Kidney epithelial cell (primary cell): ENCODE measurements at regions not wholly inside any gene's neighbourhood (a gene's known extent, or its start where the extent isn't known, plus 50 kb on each side); places are given as distances from the start of the nearest gene placed in this dataset.

Experiments
- DNase-seq: peaks from one replicate; pipeline ENCODE4 v3.0.0-alpha.2; 2010; ENCODE audit warnings: low read depth
- H3K27me3 ChIP-seq: 2 replicates; pipeline ENCODE4 v1.6.0; 2011; ENCODE audit warnings: low read length; ENCODE audit not compliant: control insufficient read depth, insufficient read depth
- H3K36me3 ChIP-seq: 2 replicates; pipeline ENCODE4 v1.5.1; 2011; ENCODE audit warnings: low read length; ENCODE audit not compliant: control insufficient read depth, insufficient read depth
- H3K4me3 ChIP-seq: 2 replicates; pipeline ENCODE4 v1.5.1; 2011; ENCODE audit warnings: low read depth, mild to moderate bottlenecking, control low read depth, low read length
- TF ChIP-seq, protein P1 (sequence below): IDR thresholded peaks from 2 replicates; pipeline ENCODE4 v1.5.1; 2011; ENCODE audit warnings: mild to moderate bottlenecking, moderate library complexity, low read length, control low read depth, inconsistent platforms; ENCODE audit not compliant: insufficient read depth, poor library complexity, severe bottlenecking

DNA sequence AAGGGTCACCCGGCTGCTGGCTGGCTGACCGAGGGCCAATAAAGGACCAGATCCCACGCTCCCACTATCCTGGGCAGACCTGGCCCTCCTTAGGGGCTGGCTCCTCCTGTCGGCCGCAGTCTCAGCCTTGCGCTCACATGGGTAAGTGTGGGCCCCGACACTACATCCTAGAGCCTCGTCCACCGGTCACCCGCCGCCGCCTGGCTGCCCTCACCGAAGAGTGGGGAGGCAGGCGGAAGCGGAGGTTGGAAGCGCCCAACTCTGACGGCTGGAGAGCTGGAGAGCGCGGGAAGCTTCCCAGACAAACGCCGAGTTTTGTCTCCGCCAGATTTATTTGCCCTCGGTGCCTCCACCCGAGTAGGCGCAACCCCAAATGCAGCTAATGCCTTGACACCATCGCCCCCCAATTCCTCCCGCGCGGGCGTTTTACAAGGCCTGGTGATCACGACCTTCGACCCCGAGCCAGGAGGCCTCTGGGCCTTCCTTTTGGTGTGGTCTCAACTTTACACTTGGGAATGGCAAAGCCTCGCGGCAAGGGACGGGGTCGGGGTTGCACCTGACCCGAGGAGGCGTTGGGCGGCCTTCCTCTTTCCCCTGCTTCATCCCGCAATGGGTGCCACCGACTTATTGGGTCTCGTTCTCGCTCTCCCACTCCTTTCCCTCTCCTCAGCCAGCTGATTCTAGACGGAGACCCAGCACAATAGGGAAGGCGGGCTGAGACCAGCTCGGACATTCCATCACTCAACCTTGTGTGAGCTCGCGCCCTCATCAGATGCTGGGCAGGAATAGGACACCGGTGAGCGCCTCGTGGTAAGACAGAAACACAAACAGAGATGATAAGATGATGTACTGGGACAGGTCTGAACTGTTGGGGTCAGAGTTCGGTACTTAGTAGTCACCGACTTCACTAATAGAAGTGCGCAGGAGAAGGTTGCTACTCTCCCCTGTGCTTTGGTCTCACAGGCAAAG lies 78.3 kb upstream of the ANO4 start:
- peaks cover 27% of the 10 kb centered on the region for H3K27me3 ChIP-seq
- no peak for DNase-seq
- H3K36me3 ChIP-seq: no peaks in the 10 kb centered on the region
- peak overlapping the region; percentile 20 for H3K4me3 ChIP-seq
- TF ChIP-seq, protein P1, sequence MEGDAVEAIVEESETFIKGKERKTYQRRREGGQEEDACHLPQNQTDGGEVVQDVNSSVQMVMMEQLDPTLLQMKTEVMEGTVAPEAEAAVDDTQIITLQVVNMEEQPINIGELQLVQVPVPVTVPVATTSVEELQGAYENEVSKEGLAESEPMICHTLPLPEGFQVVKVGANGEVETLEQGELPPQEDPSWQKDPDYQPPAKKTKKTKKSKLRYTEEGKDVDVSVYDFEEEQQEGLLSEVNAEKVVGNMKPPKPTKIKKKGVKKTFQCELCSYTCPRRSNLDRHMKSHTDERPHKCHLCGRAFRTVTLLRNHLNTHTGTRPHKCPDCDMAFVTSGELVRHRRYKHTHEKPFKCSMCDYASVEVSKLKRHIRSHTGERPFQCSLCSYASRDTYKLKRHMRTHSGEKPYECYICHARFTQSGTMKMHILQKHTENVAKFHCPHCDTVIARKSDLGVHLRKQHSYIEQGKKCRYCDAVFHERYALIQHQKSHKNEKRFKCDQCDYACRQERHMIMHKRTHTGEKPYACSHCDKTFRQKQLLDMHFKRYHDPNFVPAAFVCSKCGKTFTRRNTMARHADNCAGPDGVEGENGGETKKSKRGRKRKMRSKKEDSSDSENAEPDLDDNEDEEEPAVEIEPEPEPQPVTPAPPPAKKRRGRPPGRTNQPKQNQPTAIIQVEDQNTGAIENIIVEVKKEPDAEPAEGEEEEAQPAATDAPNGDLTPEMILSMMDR: no peak

DNA sequence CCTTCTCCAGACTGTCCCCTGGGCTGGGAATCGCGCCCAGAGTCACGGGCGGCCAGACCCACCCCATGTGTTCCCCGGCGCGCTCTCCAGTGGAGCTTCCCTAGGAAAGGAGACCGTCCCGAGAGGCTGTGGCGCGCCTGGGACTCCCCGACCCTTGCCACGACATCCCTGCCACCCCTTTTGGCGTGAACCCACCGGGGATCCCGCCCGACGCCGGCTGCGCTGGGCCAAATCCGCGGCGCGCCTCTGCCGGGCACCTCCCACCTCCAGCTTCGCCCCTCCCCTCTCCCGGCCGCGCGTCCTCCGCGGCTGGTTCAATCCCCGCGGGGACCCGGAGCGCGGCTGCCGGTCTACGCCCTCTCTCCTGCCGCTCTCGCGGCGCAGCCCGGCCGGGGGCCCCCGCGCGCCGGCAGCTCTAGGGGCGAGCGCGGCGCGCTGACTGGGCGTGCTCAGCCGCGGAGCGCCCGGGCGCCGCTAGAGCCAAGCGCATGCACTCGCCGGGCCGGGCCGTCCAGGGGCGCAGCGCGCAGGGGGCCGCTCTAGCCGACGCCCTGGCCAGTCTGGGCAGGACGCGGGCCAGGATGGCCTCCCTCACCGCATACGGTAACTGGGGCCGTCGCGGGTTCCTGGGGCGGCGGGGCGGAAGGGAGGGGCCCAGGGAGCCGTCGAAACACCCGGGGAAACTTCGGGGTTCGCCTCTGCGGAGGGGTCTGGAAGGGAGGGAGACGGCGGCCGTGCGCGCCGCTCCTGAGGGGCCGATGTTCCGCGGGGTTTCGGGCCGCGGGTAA lies 77.4 kb upstream of the ANO4 start:
- H3K4me3 ChIP-seq: peak overlapping the region; percentile 36

DNA sequence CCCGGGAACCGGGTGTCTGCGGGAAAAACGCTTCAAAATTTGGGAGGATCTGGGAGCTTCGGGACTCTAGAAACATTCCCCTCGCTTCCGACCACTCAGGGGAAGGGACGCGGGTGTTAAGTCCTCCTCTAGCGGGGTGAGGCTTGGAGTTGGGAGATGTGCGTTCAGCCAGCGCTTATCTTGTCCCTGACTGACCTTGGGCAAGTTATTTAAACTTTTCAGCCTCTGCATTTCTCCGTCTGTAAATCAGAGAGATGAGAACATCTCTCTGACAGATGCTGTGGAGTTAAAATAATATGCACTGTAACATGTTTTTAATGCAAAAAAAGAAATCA lies 76.9 kb upstream of the ANO4 start:
- no peak for DNase-seq
- TF ChIP-seq, protein P1: no peak
- Histone ChIP-seq H3K27me3 (peaks cover 27% of the 10 kb centered on the region), H3K36me3 (no peaks in the 10 kb centered on the region), H3K4me3 (peak overlapping the region; percentile 36)

More for the DNA sequence above, 77.4 kb upstream of the ANO4 start:
- H3K27me3 ChIP-seq: peaks cover 27% of the 10 kb centered on the region
- TF ChIP-seq, protein P1: no peak
- H3K36me3 ChIP-seq: no peaks in the 10 kb centered on the region
- DNase-seq: no peak

DNA sequence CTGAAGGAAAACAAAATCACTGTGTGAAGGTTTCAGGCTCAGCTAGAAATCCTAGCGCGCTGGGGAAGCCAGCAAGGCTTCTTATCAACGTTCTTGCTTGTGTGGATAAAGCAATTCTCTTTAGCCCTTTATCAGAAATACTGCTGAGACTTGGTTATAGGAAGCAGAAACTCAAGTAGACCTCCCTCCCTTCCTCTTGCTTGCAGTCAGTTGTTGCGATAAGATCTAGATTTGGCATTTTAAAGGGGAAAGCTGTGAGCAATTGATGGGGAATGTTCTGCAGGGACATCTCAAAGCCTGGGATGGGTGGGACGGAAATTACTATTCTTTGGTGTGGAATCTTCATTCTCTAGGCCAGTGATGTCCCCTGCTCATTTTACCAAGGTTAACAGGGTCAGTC lies 76.4 kb upstream of the ANO4 start:
- Histone ChIP-seq H3K36me3 (no peaks in the 10 kb centered on the region), H3K4me3 (no peak overlapping the region), H3K27me3 (peaks cover 27% of the 10 kb centered on the region)
- no peak for DNase-seq
- TF ChIP-seq, protein P1: no peak

DNA sequence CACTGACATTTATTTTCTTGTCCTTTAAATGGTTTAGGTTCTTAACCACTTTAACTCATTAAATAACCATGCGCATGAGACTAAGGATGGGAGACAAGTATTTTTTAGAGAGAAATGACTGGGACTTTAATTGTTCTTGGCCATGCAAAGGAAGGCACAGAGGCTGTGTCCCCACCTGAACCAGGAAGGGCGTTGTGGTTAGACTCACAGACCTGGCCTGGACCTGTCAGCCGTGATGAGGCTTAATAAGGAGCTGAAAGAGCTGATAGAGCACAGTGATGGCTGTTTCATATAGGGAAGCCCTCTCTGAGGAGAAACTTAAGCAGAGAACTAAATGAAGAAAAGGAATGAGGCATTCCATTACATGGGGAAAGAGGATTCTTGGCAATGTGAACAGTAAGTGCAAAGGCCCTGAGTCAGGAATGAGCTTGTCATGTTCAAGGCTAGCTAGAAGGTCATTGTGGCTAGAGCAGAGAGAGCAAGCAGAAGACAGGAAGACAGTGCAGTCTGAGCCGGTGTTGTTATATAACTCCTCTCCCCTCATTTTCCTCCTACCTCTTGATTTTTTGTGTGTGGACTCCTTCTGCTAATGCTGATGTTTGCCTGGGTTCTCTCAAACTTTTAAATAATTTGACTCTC lies 74.4 kb upstream of the ANO4 start:
- no peaks in the 10 kb centered on the region for H3K36me3 ChIP-seq
- peaks cover 27% of the 10 kb centered on the region for H3K27me3 ChIP-seq
- TF ChIP-seq, protein P1: no peak
- no peak for DNase-seq
- no peak overlapping the region for H3K4me3 ChIP-seq
